OCI-LY3 (cell line): ENCODE measurements at regions not wholly inside any gene's neighbourhood (a gene's known extent, or its start where the extent isn't known, plus 50 kb on each side); places are given as distances from the start of the nearest gene placed in this dataset.

Experiments used
- H2AFZ ChIP-seq: fragments of 200-600, 300-600 bp; shearing (Covaris generic); 2 replicates; pipeline ENCODE4 v1.6.0; 2014; ENCODE audit warnings: antibody characterized with exemption, low read depth, low read length
- H3K27ac ChIP-seq: fragments of 200-600, 300-600 bp; sonication (generic); 2 replicates; pipeline ENCODE4 v1.5.1; 2014; ENCODE audit warnings: mild to moderate bottlenecking, low read length, moderate library complexity, mixed read lengths
- H3K27me3 ChIP-seq: fragments of 200-600, 300-600 bp; sonication (generic); 2 replicates; pipeline ENCODE4 v1.6.1; 2014; ENCODE audit warnings: low read depth, low read length, mixed read lengths
- H3K36me3 ChIP-seq: fragments of 200-600, 300-600 bp; sonication (generic); replicated peaks from 2 replicates; pipeline ENCODE3; 2014; ENCODE audit warnings: low read depth, low read length, mixed read lengths
- H3K4me1 ChIP-seq: fragments of 300-600, 200-600 bp; sonication (generic); 2 replicates; pipeline ENCODE4 v1.6.1; 2014; ENCODE audit warnings: low read length, mixed read lengths
- H3K4me2 ChIP-seq: fragments of 200-600, 300-600 bp; sonication (generic); 2 replicates; pipeline ENCODE4 v1.6.1; 2014; ENCODE audit warnings: low read length, mixed read lengths
- H3K4me3 ChIP-seq: fragments of 300-600, 200-600 bp; sonication (generic); 2 replicates; pipeline ENCODE4 v1.5.1; 2014; ENCODE audit warnings: antibody characterized with exemption, mild to moderate bottlenecking, low read length, moderate library complexity
- H3K79me2 ChIP-seq: fragments of 300-600, 200-600 bp; shearing (Covaris generic); 2 replicates; pipeline ENCODE4 v1.6.1; 2014; ENCODE audit warnings: mild to moderate bottlenecking, low read length, mixed read lengths
- H3K9ac ChIP-seq: fragments of 300-600, 200-600 bp; shearing (Covaris generic); 2 replicates; pipeline ENCODE4 v1.6.0; 2014; ENCODE audit warnings: mild to moderate bottlenecking, low read length, moderate library complexity
- H3K9me3 ChIP-seq: fragments of 200-600, 300-600 bp; shearing (Covaris generic); 2 replicates; pipeline ENCODE4 v1.6.1; 2014; ENCODE audit warnings: low read length, mixed read lengths; ENCODE audit not compliant: insufficient read depth
- H4K20me1 ChIP-seq: fragments of 200-600, 300-600 bp; sonication (generic); 2 replicates; pipeline ENCODE4 v1.6.1; 2016; ENCODE audit warnings: low read length, mixed read lengths; ENCODE audit not compliant: insufficient read depth
- CTCF ChIP-seq: fragments of 200-600, 300-600 bp; sonication (generic); IDR thresholded peaks from 2 replicates; pipeline ENCODE4 v1.5.1; 2014; ENCODE audit warnings: antibody characterized with exemption, low read length, low read depth
- EZH2phosphoT487 ChIP-seq: fragments of 200-600 bp; shearing (Covaris generic); IDR thresholded peaks from 2 replicates; pipeline ENCODE4 v1.6.1; 2018; ENCODE audit warnings: antibody characterized with exemption, mixed run types, low read depth

GRCh38 chr2:176534798-176535466, 265.7 kb downstream of the MTX2 start:
- no peaks in the 10 kb centered on the region for H3K36me3 ChIP-seq
- H3K27ac ChIP-seq, result no peak overlapping the region
- no peak overlapping the region for H2AFZ ChIP-seq

GRCh38 chr2:176535467-176536113, 266.3 kb downstream of the MTX2 start:
- H3K27me3 ChIP-seq, result no peaks in the 10 kb centered on the region
- no peaks in the 10 kb centered on the region for H3K79me2 ChIP-seq
- no peaks in the 10 kb centered on the region for H3K9me3 ChIP-seq
- TF ChIP-seq CTCF, result no peak
- TF ChIP-seq EZH2phosphoT487, result no peak
- H3K36me3 ChIP-seq, result no peaks in the 10 kb centered on the region
- H3K9ac ChIP-seq, result no peak overlapping the region
- H2AFZ ChIP-seq, result no peak overlapping the region
- H3K27ac ChIP-seq, result no peak overlapping the region
- H3K4me3 ChIP-seq, result no peak overlapping the region
- no peaks in the 10 kb centered on the region for H4K20me1 ChIP-seq
- no peak overlapping the region for H3K4me2 ChIP-seq
- H3K4me1 ChIP-seq, result no peaks in the 10 kb centered on the region

More at GRCh38 chr2:176534798-176535466, 265.7 kb downstream of the MTX2 start:
- Histone ChIP-seq H3K9ac (no peak overlapping the region), H3K79me2 (no peaks in the 10 kb centered on the region), H3K9me3 (no peaks in the 10 kb centered on the region), H3K4me1 (no peaks in the 10 kb centered on the region), H3K27me3 (no peaks in the 10 kb centered on the region), H4K20me1 (no peaks in the 10 kb centered on the region), H3K4me3 (no peak overlapping the region), H3K4me2 (no peak overlapping the region)
- TF ChIP-seq CTCF (no peak), EZH2phosphoT487 (no peak)

- H3K4me3 ChIP-seq, result no peak overlapping the region
- no peak overlapping the region for H3K27ac ChIP-seq
- no peaks in the 10 kb centered on the region for H3K79me2 ChIP-seq
- H4K20me1 ChIP-seq, result no peaks in the 10 kb centered on the region
- H3K4me1 ChIP-seq, result no peaks in the 10 kb centered on the region
- no peaks in the 10 kb centered on the region for H3K27me3 ChIP-seq
- H3K9me3 ChIP-seq, result no peaks in the 10 kb centered on the region
- H3K4me2 ChIP-seq, result no peak overlapping the region
- TF ChIP-seq CTCF (no peak), EZH2phosphoT487 (no peak)
- H2AFZ ChIP-seq, result no peak overlapping the region
- no peak overlapping the region for H3K9ac ChIP-seq
- no peaks in the 10 kb centered on the region for H3K36me3 ChIP-seq
These were observed 267.3 kb downstream of the MTX2 start for GRCh38 chr2:176536439-176537133.

GRCh38 chr2:176537932-176538331, 268.7 kb downstream of the MTX2 start:
- H3K9me3 ChIP-seq, result no peaks in the 10 kb centered on the region
- H3K27ac ChIP-seq, result no peak overlapping the region

More at GRCh38 chr2:176537932-176538331, 268.7 kb downstream of the MTX2 start:
- Histone ChIP-seq H4K20me1 (no peaks in the 10 kb centered on the region), H3K36me3 (no peaks in the 10 kb centered on the region), H3K27me3 (no peaks in the 10 kb centered on the region), H3K4me1 (no peaks in the 10 kb centered on the region), H3K4me2 (no peak overlapping the region), H3K79me2 (no peaks in the 10 kb centered on the region), H2AFZ (no peak overlapping the region), H3K9ac (no peak overlapping the region), H3K4me3 (no peak overlapping the region)
- TF ChIP-seq EZH2phosphoT487 (no peak), CTCF (no peak)
